Keratinocyte (primary cell): ENCODE measurements at regions not wholly inside any gene's neighbourhood (a gene's known extent, or its start where the extent isn't known, plus 50 kb on each side); places are given as distances from the start of the nearest gene placed in this dataset.

Source experiments
- DNase-seq: peaks from one replicate; pipeline ENCODE4 v3.0.0-alpha.2; 2011; ENCODE audit warnings: low read depth, missing footprints, low spot score
- FAIRE-seq: peaks from 2 replicates; lab custom pipeline; 2011; peaks lifted over from hg19 to GRCh38; lab: Jason Lieb, UNC
- H2AFZ ChIP-seq: 2 replicates; pipeline ENCODE4 v1.6.0; 2012; ENCODE audit warnings: low read length, control low read depth, inconsistent platforms; ENCODE audit not compliant: control insufficient read depth
- H3K27ac ChIP-seq: 2 replicates; pipeline ENCODE4 v1.5.1; 2011; ENCODE audit warnings: low read length; ENCODE audit not compliant: control insufficient read depth, insufficient read depth
- H3K27me3 ChIP-seq: 3 replicates; pipeline ENCODE4 v1.6.0; 2011; ENCODE audit warnings: low read length; ENCODE audit not compliant: control insufficient read depth, insufficient read depth; ENCODE audit errors: extremely low read depth
- H3K36me3 ChIP-seq, 2 experiments: 2 replicates in 1 of 2; 3 replicates in 1 of 2; pipeline ENCODE4 v1.5.1; 2011; ENCODE audit warnings: low read length in 2 of 2, mild to moderate bottlenecking in 1 of 2; ENCODE audit not compliant: control insufficient read depth in 2 of 2, insufficient read depth in 2 of 2; ENCODE audit errors: extremely low read depth in 1 of 2
- H3K4me1 ChIP-seq: 3 replicates; pipeline ENCODE4 v1.5.1; 2011; ENCODE audit warnings: low read length; ENCODE audit not compliant: control insufficient read depth, insufficient read depth; ENCODE audit errors: extremely low read depth
- H3K4me2 ChIP-seq: 3 replicates; pipeline ENCODE4 v1.6.0; 2011; ENCODE audit warnings: low read depth, low read length; ENCODE audit not compliant: control insufficient read depth, insufficient read depth; ENCODE audit errors: extremely low read depth
- H3K4me3 ChIP-seq, 3 experiments: fragments of 200-600 bp in 1 of 3; sonication (generic) in 1 of 3; 2 replicates in 2 of 3; 3 replicates in 1 of 3; pipeline ENCODE4 v1.5.1; 2011 to 2016; ENCODE audit warnings: low read length in 3 of 3, mild to moderate bottlenecking in 3 of 3, control low read depth in 2 of 3, inconsistent platforms in 1 of 3, low read depth in 1 of 3, mixed read lengths in 1 of 3, mixed run types in 1 of 3, moderate library complexity in 1 of 3; ENCODE audit not compliant: control insufficient read depth in 2 of 3, insufficient read depth in 2 of 3; ENCODE audit errors: extremely low read depth in 1 of 3
- H3K79me2 ChIP-seq: 2 replicates; pipeline ENCODE4 v1.6.0; 2012; ENCODE audit warnings: low read length; ENCODE audit not compliant: control insufficient read depth, insufficient read depth
- H3K9ac ChIP-seq: 3 replicates; pipeline ENCODE4 v1.6.0; 2011; ENCODE audit warnings: low read length; ENCODE audit not compliant: control insufficient read depth, insufficient read depth; ENCODE audit errors: extremely low read depth
- H3K9me1 ChIP-seq: 3 replicates; pipeline ENCODE4 v1.6.0; 2011; ENCODE audit warnings: low read length; ENCODE audit not compliant: control insufficient read depth, insufficient read depth; ENCODE audit errors: extremely low read depth
- H3K9me3 ChIP-seq: 2 replicates; pipeline ENCODE4 v1.5.1; 2012; ENCODE audit warnings: low read depth, low read length; ENCODE audit not compliant: control insufficient read depth
- H4K20me1 ChIP-seq: 3 replicates; pipeline ENCODE4 v1.6.0; 2011; ENCODE audit warnings: low read length; ENCODE audit not compliant: control insufficient read depth, insufficient read depth; ENCODE audit errors: extremely low read depth
- CTCF ChIP-seq, 3 experiments: IDR thresholded peaks in 1 of 3; conservative IDR thresholded peaks in 1 of 3; optimal IDR thresholded peaks in 1 of 3; 2 replicates in 2 of 3; 3 replicates in 1 of 3; pipeline versions ENCODE3 to v1.5.1; 2011; ENCODE audit warnings: low read length in 3 of 3, mild to moderate bottlenecking in 3 of 3, moderate library complexity in 2 of 3, control low read depth in 1 of 3, inconsistent platforms in 1 of 3; ENCODE audit not compliant: insufficient read depth in 2 of 3; ENCODE audit errors: extremely low read depth in 1 of 3
- EZH2 ChIP-seq: IDR thresholded peaks from one replicate; pipeline ENCODE4 v1.6.1; 2012; ENCODE audit warnings: inconsistent platforms, mild to moderate bottlenecking, low read length, moderate library complexity
- dilution Hi-C: fragments of 300-500 bp; cut with MboI; formaldehyde crosslinking; loops from one replicate; pipeline ENCODE4 v1.7.0; 2020; ENCODE audit warnings: low sequenced_read_pairs; ENCODE audit not compliant: extremely low pct_ligation_motif_present

GRCh38 chr6:22754061-22754460 is 184.7 kb downstream of the HDGFL1 start:
- Histone ChIP-seq H3K9me3 (no peaks in the 10 kb centered on the region), H3K4me3 (no peak overlapping the region), H3K27me3 (no peaks in the 10 kb centered on the region), H3K9ac (no peak overlapping the region), H3K36me3 (no peaks in the 10 kb centered on the region), H4K20me1 (no peaks in the 10 kb centered on the region), H3K27ac (no peak overlapping the region), H3K9me1 (no peaks in the 10 kb centered on the region), H3K4me2 (no peak overlapping the region), H3K4me1 (peaks cover 5% of the 10 kb centered on the region), H2AFZ (no peak overlapping the region), H3K79me2 (no peaks in the 10 kb centered on the region)
- FAIRE-seq (no peak), DNase-seq (no peak)
- dilution Hi-C loops = no loop called here
- no peak for TF ChIP-seq EZH2
- TF ChIP-seq CTCF (optimal IDR thresholded peaks at IDR 0.05 in 1 of 3, IDR thresholded peaks at IDR 0.05 in 1 of 3, conservative IDR thresholded peaks at IDR 0.05 in 1 of 3; ENCODE audit: extremely low read depth in 1 of 3, insufficient read depth in 2 of 3, low read length in 3 of 3) = no peak

GRCh38 chr6:22755605-22756004 is 186.2 kb downstream of the HDGFL1 start:
- Histone ChIP-seq H3K4me2 (no peak overlapping the region), H3K27ac (no peak overlapping the region), H3K79me2 (no peaks in the 10 kb centered on the region), H2AFZ (no peak overlapping the region), H3K4me1 (peaks cover 5% of the 10 kb centered on the region), H4K20me1 (no peaks in the 10 kb centered on the region), H3K4me3 (no peak overlapping the region), H3K9me3 (no peaks in the 10 kb centered on the region), H3K9me1 (no peaks in the 10 kb centered on the region), H3K36me3 (no peaks in the 10 kb centered on the region), H3K27me3 (no peaks in the 10 kb centered on the region), H3K9ac (no peak overlapping the region)
- no peak for TF ChIP-seq EZH2
- no peak for TF ChIP-seq CTCF (optimal IDR thresholded peaks at IDR 0.05 in 1 of 3, IDR thresholded peaks at IDR 0.05 in 1 of 3, conservative IDR thresholded peaks at IDR 0.05 in 1 of 3; ENCODE audit: extremely low read depth in 1 of 3, insufficient read depth in 2 of 3, low read length in 3 of 3)
- dilution Hi-C loops = no loop called here
- FAIRE-seq (no peak), DNase-seq (no peak)
